OCI-LY1 (cell line): ENCODE measurements at regions not wholly inside any gene's neighbourhood (a gene's known extent, or its start where the extent isn't known, plus 50 kb on each side); places are given as distances from the start of the nearest gene placed in this dataset.

Source experiments
- EZH2 ChIP-seq: fragments of 200-600 bp; sonication (generic), shearing (Covaris generic); IDR thresholded peaks from 2 replicates; pipeline ENCODE4 v1.8.0; 2017; ENCODE audit warnings: borderline replicate concordance, mixed run types, mild to moderate bottlenecking, antibody characterized with exemption, low read length, moderate library complexity, mixed read lengths
- TF ChIP-seq, protein P1 (sequence below): fragments of 200-600 bp; sonication (generic), shearing (Covaris generic); IDR thresholded peaks from 2 replicates; pipeline ENCODE4 v1.5.1; 2017; ENCODE audit warnings: mild to moderate bottlenecking, antibody characterized with exemption, low read length, moderate library complexity, mixed read lengths

DNA sequence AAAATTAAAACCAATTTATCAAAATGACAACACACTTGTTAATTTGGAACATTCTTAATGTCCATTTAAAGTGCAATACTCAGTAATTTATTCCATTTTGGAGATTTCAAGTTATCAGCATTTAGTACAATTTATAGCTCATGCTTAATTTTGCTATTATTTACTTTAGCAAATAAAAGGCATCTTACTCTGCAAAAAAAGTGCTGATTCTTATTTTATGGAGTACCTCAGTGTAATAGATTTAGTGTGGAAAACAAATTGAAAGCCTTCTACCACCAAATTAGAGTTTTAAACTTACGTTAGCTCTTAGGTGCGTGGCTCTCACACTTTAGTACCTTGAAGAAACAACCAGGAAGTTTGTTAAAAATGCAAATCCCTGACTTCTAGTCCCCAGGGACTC, 208.4 kb upstream of the NRIP1 start:
- TF ChIP-seq, protein P1, sequence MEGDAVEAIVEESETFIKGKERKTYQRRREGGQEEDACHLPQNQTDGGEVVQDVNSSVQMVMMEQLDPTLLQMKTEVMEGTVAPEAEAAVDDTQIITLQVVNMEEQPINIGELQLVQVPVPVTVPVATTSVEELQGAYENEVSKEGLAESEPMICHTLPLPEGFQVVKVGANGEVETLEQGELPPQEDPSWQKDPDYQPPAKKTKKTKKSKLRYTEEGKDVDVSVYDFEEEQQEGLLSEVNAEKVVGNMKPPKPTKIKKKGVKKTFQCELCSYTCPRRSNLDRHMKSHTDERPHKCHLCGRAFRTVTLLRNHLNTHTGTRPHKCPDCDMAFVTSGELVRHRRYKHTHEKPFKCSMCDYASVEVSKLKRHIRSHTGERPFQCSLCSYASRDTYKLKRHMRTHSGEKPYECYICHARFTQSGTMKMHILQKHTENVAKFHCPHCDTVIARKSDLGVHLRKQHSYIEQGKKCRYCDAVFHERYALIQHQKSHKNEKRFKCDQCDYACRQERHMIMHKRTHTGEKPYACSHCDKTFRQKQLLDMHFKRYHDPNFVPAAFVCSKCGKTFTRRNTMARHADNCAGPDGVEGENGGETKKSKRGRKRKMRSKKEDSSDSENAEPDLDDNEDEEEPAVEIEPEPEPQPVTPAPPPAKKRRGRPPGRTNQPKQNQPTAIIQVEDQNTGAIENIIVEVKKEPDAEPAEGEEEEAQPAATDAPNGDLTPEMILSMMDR = no peak
- no peak for TF ChIP-seq EZH2
